IMR-90 (cell line): ENCODE measurements at regions not wholly inside any gene's neighbourhood (a gene's known extent, or its start where the extent isn't known, plus 50 kb on each side); places are given as distances from the start of the nearest gene placed in this dataset.

Experiments
- BHLHE40 ChIP-seq: fragments of 150-350 bp; IDR thresholded peaks from 2 replicates; pipeline ENCODE4 v1.6.1; 2016; ENCODE audit warnings: mild to moderate bottlenecking, low read depth, low read length
- CHD1 ChIP-seq: IDR thresholded peaks from 2 replicates; pipeline ENCODE4 v1.6.1; 2012; ENCODE audit warnings: low read depth, low read length, improper control_type of control experiment
- FOS ChIP-seq: fragments of 150-350 bp; IDR thresholded peaks from 2 replicates; pipeline ENCODE4 v1.6.1; 2016; ENCODE audit warnings: low read depth, low read length
- MXI1 ChIP-seq: IDR thresholded peaks from 2 replicates; pipeline ENCODE4 v1.6.1; 2012; ENCODE audit warnings: low read depth, mild to moderate bottlenecking, low read length, moderate library complexity, borderline replicate concordance
- POLR2A ChIP-seq: IDR thresholded peaks from 2 replicates; pipeline ENCODE4 v1.6.1; 2012; ENCODE audit warnings: mild to moderate bottlenecking, low read depth, low read length
- RCOR1 ChIP-seq: IDR thresholded peaks from 2 replicates; pipeline ENCODE4 v1.6.1; 2012; ENCODE audit warnings: mild to moderate bottlenecking, low read length, improper control_type of control experiment; ENCODE audit not compliant: insufficient replicate concordance
- RFX5 ChIP-seq: IDR thresholded peaks from 2 replicates; pipeline ENCODE4 v1.8.0; 2012; ENCODE audit warnings: low read depth, mild to moderate bottlenecking, low read length, moderate library complexity
- SMC3 ChIP-seq: fragments of 150-350 bp; IDR thresholded peaks from 2 replicates; pipeline ENCODE4 v1.6.1; 2016; ENCODE audit warnings: low read depth, mild to moderate bottlenecking, antibody characterized with exemption, low read length, moderate library complexity
- USF2 ChIP-seq: fragments of 150-350 bp; IDR thresholded peaks from 2 replicates; pipeline ENCODE4 v1.6.1; 2017; ENCODE audit warnings: mild to moderate bottlenecking, antibody characterized with exemption, low read length, low read depth
- TF ChIP-seq, protein P1 (sequence below): conservative IDR thresholded peaks from 2 replicates; pipeline ENCODE4 v1.5.1; 2012; ENCODE audit warnings: mild to moderate bottlenecking, low read depth, low read length, improper control_type of control experiment

DNA sequence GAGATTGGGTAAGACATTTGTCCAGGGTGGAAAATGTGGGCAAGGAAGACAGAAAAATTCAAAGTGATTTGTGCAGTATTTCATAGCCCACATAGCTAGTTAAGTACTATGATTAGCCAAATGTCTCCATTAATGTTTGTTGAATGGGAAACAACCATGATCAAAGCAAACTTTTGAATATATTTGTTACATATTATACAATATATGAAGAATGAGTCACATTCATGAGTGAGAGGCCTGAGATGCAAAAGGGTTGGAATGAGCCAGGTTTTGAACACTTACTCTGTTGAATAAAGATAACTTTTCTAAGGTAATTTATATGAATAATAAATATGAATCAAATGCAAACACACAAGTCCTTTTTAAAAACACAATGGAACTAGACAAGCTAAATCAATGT lies 984.5 kb upstream of the CDH2 start:
- TF ChIP-seq, protein P1, sequence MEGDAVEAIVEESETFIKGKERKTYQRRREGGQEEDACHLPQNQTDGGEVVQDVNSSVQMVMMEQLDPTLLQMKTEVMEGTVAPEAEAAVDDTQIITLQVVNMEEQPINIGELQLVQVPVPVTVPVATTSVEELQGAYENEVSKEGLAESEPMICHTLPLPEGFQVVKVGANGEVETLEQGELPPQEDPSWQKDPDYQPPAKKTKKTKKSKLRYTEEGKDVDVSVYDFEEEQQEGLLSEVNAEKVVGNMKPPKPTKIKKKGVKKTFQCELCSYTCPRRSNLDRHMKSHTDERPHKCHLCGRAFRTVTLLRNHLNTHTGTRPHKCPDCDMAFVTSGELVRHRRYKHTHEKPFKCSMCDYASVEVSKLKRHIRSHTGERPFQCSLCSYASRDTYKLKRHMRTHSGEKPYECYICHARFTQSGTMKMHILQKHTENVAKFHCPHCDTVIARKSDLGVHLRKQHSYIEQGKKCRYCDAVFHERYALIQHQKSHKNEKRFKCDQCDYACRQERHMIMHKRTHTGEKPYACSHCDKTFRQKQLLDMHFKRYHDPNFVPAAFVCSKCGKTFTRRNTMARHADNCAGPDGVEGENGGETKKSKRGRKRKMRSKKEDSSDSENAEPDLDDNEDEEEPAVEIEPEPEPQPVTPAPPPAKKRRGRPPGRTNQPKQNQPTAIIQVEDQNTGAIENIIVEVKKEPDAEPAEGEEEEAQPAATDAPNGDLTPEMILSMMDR = no peak
- TF ChIP-seq POLR2A (no peak), FOS (no peak), SMC3 (no peak), RFX5 (no peak; the same call in 1 of the 2 replicates), CHD1 (no peak), USF2 (no peak), RCOR1 (no peak), BHLHE40 (no peak), MXI1 (no peak)
